ENCODE measurements at regions not wholly inside any gene's neighbourhood (a gene's known extent, or its start where the extent isn't known, plus 50 kb on each side); places are given as distances from the start of the nearest gene placed in this dataset.

GRCh38 chr1:29698626-29699025, 462.3 kb downstream of the PTPRU start:
- Histone ChIP-seq H3K4me1 (ENCODE audit: control insufficient read depth in 1 of 2, insufficient read depth in 2 of 2, low read length in 2 of 2) (peaks cover 3 to 9% of the 10 kb centered on the region in 2 experiments; a peak in 2 of 4 replicates), H3K79me2 (ENCODE audit: insufficient read depth, low read length) (no peaks in the 10 kb centered on the region), H3K4me2 (ENCODE audit: low read length) (no peak overlapping the region), H3K36me3 (ENCODE audit: control insufficient read depth in 1 of 2, insufficient read depth in 2 of 2, low read length in 2 of 2) (no peaks in the 10 kb centered on the region), H4K20me1 (ENCODE audit: insufficient read depth) (no peaks in the 10 kb centered on the region), H3K4me3 (replicated peaks in 1 of 2; ENCODE audit: low read depth in 1 of 2, low read length in 2 of 2) (no peak overlapping the region), H3K27me3 (ENCODE audit: insufficient read depth, low read length) (peaks cover 24% of the 10 kb centered on the region), H3K9me3 (ENCODE audit: control insufficient read depth in 1 of 2, insufficient read depth in 1 of 2, low read depth in 1 of 2, low read length in 2 of 2) (no peaks in the 10 kb centered on the region), H3K27ac (ENCODE audit: low read depth, low read length) (no peak overlapping the region; the same call in 1 of the 2 replicates), H3K9me2 (ENCODE audit: insufficient read depth) (no peaks in the 10 kb centered on the region), H3K9ac (ENCODE audit: low read length) (no peak overlapping the region), H2AFZ (ENCODE audit: low read depth, low read length, poor library complexity, severe bottlenecking) (no peak overlapping the region)
- TF ChIP-seq ZNF274 (IDR thresholded peaks at IDR 0.05; ENCODE audit: low read depth, low read length) (no peak), CBX3 (IDR thresholded peaks at IDR 0.05; ENCODE audit: low read depth) (no peak), TCF7L2 (IDR thresholded peaks at IDR 0.05; ENCODE audit: borderline replicate concordance, extremely low read depth, insufficient read depth, insufficient read length) (no peak), CTCF (IDR thresholded peaks at IDR 0.05 in 2 of 3, conservative IDR thresholded peaks at IDR 0.05 in 1 of 3; ENCODE audit: borderline replicate concordance in 1 of 3, insufficient read depth in 1 of 3, low read depth in 2 of 3, low read length in 2 of 3) (no peak), EZH2phosphoT487 (IDR thresholded peaks at IDR 0.05; ENCODE audit: borderline replicate concordance) (no peak), FOSL1 (IDR thresholded peaks at IDR 0.05; ENCODE audit: low read depth) (no peak), REST (IDR thresholded peaks at IDR 0.05; ENCODE audit: low read depth) (no peak), SIN3A (IDR thresholded peaks at IDR 0.05; ENCODE audit: low read depth) (no peak), ZBTB33 (IDR thresholded peaks at IDR 0.05; ENCODE audit: extremely low read depth, insufficient replicate concordance, low read length) (no peak), ZFX (IDR thresholded peaks at IDR 0.05) (no peak)
- intact Hi-C loops (cut with micrococcal nuclease) = loop anchor here (1.0 to 2.0 kb wide), 4 partner anchors 186 to 1010 kb away; no protein-coding TSS in a partner anchor
- CTCF ChIA-PET = interaction anchor here (0.9 to 1.5 kb wide), 3 partner anchors 10 to 681 kb away, joined by 3 to 13 read pairs (median 3); no protein-coding TSS in a partner anchor
- no peak for DNase-seq (ENCODE audit: low read depth, low spot score)
- no TSS peak for BruUV-seq (replicated peaks)
- no peak for ATAC-seq
- POLR2A ChIA-PET = no interaction called here
- RAD21 ChIA-PET (ENCODE audit: low non-redundant PET in 1 of 2, low total read pairs in 2 of 2, uncharacterized antibody in 2 of 2, unreplicated experiment in 2 of 2) = interaction anchor here in 1 of 2 experiments (1.0 to 1.5 kb wide), 2 partner anchors 10 to 11 kb away, joined by 3 read pairs; no protein-coding TSS in a partner anchor

All from HCT116 (cell line).